Lower leg skin (tissue), 4 donors: ENCODE measurements at regions not wholly inside any gene's neighbourhood (a gene's known extent, or its start where the extent isn't known, plus 50 kb on each side); places are given as distances from the start of the nearest gene placed in this dataset.

Experiments
- DNase-seq, 2 donors: peaks; one replicate each; pipeline ENCODE4 v3.0.0-alpha.2; 2019; ENCODE audit warnings: low spot score in 2 of 2
- H3K4me3 ChIP-seq: fragments of 200-600 bp; sonication (generic); 2 replicates; pipeline ENCODE4 v1.5.1; 2017; ENCODE audit warnings: mild to moderate bottlenecking, low read depth; ENCODE audit not compliant: poor library complexity, severe bottlenecking
- POLR2A ChIP-seq, 2 donors: fragments of 450-650 bp; IDR thresholded peaks; one replicate each; pipeline ENCODE4 v1.6.1; 2016 to 2017; ENCODE audit warnings: antibody characterized with exemption in 2 of 2, mild to moderate bottlenecking in 1 of 2, moderate library complexity in 1 of 2
- WGBS, 2 donors: methylation state at CpG; one replicate each; pipeline ENCODE4 v1.1.5; 2018; 5-methylcytosine and 5-hydroxymethylcytosine counted together
- intact Hi-C: fragments of 100-400 bp; cut with DNase I; formaldehyde crosslinking; loops from one replicate; pipeline ENCODE4 v1.15.0; 2023; ENCODE audit warnings: low total_unique reads
- TF ChIP-seq, protein P1 (sequence below), 3 donors: fragments of 450-650 bp; IDR thresholded peaks; one replicate each; pipeline ENCODE4 v1.5.1; 2016; ENCODE audit warnings: antibody characterized with exemption in 3 of 3, mild to moderate bottlenecking in 3 of 3, moderate library complexity in 2 of 3

- intact Hi-C loops = no loop called here
- no peak for DNase-seq
- no peak overlapping the region for H3K4me3 ChIP-seq
- WGBS, 2 donors = 80 to 84% methylated on average over 7 of the region's 7 CpGs
- TF ChIP-seq POLR2A (IDR thresholded peaks at IDR 0.05) = no peak
- TF ChIP-seq, protein P1, sequence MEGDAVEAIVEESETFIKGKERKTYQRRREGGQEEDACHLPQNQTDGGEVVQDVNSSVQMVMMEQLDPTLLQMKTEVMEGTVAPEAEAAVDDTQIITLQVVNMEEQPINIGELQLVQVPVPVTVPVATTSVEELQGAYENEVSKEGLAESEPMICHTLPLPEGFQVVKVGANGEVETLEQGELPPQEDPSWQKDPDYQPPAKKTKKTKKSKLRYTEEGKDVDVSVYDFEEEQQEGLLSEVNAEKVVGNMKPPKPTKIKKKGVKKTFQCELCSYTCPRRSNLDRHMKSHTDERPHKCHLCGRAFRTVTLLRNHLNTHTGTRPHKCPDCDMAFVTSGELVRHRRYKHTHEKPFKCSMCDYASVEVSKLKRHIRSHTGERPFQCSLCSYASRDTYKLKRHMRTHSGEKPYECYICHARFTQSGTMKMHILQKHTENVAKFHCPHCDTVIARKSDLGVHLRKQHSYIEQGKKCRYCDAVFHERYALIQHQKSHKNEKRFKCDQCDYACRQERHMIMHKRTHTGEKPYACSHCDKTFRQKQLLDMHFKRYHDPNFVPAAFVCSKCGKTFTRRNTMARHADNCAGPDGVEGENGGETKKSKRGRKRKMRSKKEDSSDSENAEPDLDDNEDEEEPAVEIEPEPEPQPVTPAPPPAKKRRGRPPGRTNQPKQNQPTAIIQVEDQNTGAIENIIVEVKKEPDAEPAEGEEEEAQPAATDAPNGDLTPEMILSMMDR (IDR thresholded peaks at IDR 0.05) = no peak
Observed at GRCh38 chr18:46299465-46300008, 195.4 kb downstream of the HAUS1 start.

DNA sequence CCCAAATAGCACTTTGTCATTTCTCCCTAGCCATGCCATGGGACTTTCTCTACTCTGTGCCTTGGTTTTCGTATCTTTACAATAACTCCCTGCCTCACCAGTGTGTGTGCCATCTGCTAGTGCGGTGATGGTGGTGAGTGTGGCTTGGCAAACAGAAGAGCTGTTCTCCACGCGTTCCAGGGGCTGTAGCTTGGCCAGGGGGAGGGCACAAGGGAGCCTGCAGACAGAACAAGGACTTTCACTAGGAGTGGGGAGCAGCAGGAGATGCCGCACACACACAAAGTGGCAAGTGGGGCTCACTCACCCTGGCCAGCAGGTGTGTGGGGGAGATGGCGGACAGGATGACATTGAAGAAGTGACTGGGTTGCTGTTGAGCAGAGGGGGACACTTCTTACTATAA lies 196.9 kb downstream of the HAUS1 start:
- 53 to 58% methylated on average over 6 of the region's 6 CpGs for WGBS, 2 donors
- intact Hi-C loops = no loop called here
- no peak overlapping the region for H3K4me3 ChIP-seq
- TF ChIP-seq, protein P1 (IDR thresholded peaks at IDR 0.05) = no peak
- no peak for TF ChIP-seq POLR2A (IDR thresholded peaks at IDR 0.05)
- DNase-seq = no peak

DNA sequence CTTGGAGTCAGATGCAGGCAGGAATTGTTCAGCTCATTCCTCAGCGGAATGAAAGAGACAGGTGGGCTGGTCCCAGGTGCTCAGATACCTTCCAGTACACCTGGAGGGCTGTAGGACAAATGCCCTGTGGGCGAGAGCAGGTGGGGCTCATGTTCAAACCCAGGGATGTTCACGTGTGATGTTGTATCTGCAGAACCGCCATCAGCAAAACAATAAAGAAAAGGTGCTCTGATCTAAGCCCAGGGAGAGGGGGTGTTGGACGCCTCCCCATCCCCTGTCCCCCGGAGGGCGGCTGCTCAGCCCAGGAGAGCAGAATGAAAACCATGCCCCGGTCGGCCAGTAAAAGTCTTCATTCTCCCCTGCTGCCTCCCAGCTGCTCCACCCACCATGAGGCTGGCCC lies 197.4 kb downstream of the HAUS1 start:
- H3K4me3 ChIP-seq = no peak overlapping the region
- TF ChIP-seq, protein P1 (IDR thresholded peaks at IDR 0.05) = no peak
- TF ChIP-seq POLR2A (IDR thresholded peaks at IDR 0.05) = no peak
- 51 to 72% methylated on average over 9 of the region's 9 CpGs for WGBS, 2 donors
- peak in 1 of 2 donors; percentile 68 for DNase-seq
- intact Hi-C loops = no loop called here

DNA sequence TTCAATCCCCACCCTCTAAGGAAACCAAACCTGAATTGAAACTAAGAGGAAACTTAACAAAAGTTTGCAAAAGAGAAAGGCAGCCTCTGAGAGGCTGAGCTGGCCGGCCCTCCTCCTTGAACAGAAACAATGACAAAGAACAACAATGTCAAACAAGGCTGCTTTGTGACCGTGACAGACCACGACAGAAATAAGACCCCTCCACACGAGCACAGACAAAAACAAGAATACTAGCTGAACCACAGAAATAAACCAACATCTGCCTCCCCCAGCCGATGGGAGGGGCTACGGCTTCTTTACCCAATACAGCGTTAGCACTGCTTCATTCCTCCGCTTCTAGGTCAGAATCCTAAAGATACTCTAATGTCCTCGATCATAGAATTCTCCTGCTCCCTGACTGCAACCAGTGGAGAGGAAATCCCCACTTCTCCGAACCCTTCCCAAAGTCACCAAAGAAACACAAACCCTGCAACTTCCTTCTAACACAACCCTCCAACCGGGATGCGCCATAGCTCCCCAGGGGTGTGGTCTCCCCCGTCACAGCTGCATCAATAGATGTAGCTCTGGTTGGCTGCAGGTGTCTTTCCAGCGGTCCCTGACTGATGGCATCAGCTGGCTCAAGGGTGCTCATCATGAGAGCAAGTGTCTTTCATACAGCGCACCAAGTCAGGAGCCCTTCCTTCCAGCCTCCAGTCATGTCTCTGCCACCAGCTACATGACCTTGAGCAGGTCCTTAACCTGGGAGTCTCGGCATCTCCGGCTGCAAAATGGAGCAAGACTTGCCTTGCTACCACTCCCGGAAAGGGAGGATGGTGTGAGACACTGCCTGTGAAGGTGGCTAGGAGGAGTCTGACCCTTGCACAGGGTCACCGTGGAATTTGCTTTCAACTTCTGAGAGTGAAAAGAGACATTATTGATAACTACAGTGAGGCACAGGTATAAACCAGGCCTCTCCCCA lies 198.6 kb downstream of the HAUS1 start:
- 80 to 82% methylated on average over 19 of the region's 19 CpGs for WGBS, 2 donors
- intact Hi-C loops = no loop called here
- DNase-seq = peak in 1 of 2 donors; percentile 71
- no peak overlapping the region for H3K4me3 ChIP-seq
- TF ChIP-seq, protein P1 (IDR thresholded peaks at IDR 0.05) = no peak
- no peak for TF ChIP-seq POLR2A (IDR thresholded peaks at IDR 0.05)

GRCh38 chr18:46310258-46310657 lies 206.1 kb downstream of the HAUS1 start:
- 58 to 61% methylated on average over 4 of the region's 4 CpGs for WGBS, 2 donors
- intact Hi-C loops = no loop called here
- TF ChIP-seq, protein P1 (IDR thresholded peaks at IDR 0.05) = no peak
- no peak for TF ChIP-seq POLR2A (IDR thresholded peaks at IDR 0.05)
- DNase-seq = peak in 1 of 2 donors; percentile 50
- H3K4me3 ChIP-seq = no peak overlapping the region
